ENCODE measurements at regions not wholly inside any gene's neighbourhood (a gene's known extent, or its start where the extent isn't known, plus 50 kb on each side); places are given as distances from the start of the nearest gene placed in this dataset.

- TF ChIP-seq CTCF (conservative IDR thresholded peaks at IDR 0.05; ENCODE audit: low read depth, low read length) (no peak), EZH2 (IDR thresholded peaks at IDR 0.05; ENCODE audit: borderline replicate concordance, low read depth, low read length, poor library complexity, severe bottlenecking) (no peak)
Observed at GRCh38 chr2:173572848-173573247, 218.2 kb downstream of the CDCA7 start.

Data from A673 (cell line).